HL-60/S4 treated with retinoic acid at 250 ng/mL for 4 days and 3 days (cell line): ENCODE measurements at regions not wholly inside any gene's neighbourhood (a gene's known extent, or its start where the extent isn't known, plus 50 kb on each side); places are given as distances from the start of the nearest gene placed in this dataset.
"Not testable (repeated sequence)": the region's sequence is repeated elsewhere in the genome, so short reads cannot be mapped to it uniquely, and the experiment has no call there.

ENCODE experiments used
- in situ Hi-C: fragments of 300-500 bp; cut with MboI; formaldehyde crosslinking; loops from 2 replicates; pipeline ENCODE4 v1.7.0; 2022; ENCODE audit warnings: low sequenced_read_pairs

GRCh38 chr12:23141335-23141734 is 516.4 kb downstream of the ETNK1 start:
- in situ Hi-C loops, result no loop called here

DNA sequence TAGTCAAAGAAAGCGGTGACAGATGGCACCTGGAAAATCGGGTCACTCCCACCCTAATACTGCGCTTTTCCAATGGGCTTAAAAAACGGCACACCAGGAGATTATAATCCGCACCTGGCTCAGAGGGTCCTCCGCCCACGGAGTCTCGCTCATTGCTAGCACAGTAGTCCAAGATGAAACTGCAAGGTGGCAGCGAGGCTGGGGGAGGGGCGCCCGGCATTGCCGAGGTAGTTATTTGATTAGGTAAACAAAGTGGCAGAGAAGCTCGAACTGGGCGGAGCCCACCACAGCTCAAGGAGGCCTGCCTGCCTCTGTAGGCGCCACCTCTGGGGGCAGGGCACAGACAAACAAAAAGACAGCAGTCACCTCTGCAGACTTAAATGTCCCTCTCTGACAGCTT is 521.1 kb downstream of the ETNK1 start:
- in situ Hi-C loops, result not testable (repeated sequence)

GRCh38 chr12:23168459-23168858 is 543.5 kb downstream of the ETNK1 start:
- in situ Hi-C loops, result no loop called here

GRCh38 chr12:23169012-23169695 is 544.2 kb downstream of the ETNK1 start:
- in situ Hi-C loops, result no loop called here

DNA sequence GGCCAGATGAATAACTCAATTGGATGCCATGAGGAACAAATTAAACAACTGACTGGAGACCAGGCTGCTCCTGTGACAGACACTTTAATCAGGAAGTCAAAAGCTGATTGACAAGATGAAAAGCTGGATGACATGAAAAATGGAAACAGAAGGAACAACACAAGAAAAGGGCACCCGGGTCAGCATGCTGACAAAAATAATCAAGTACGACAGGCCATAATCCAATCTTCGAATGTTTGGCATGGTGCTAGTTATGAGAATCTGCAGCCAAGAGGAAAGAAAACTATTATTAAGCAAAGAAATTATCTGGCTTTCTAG is 544.7 kb downstream of the ETNK1 start:
- in situ Hi-C loops, result no loop called here

- in situ Hi-C loops, result no loop called here
Observed at GRCh38 chr12:23174917-23175316, 549.9 kb downstream of the ETNK1 start.

DNA sequence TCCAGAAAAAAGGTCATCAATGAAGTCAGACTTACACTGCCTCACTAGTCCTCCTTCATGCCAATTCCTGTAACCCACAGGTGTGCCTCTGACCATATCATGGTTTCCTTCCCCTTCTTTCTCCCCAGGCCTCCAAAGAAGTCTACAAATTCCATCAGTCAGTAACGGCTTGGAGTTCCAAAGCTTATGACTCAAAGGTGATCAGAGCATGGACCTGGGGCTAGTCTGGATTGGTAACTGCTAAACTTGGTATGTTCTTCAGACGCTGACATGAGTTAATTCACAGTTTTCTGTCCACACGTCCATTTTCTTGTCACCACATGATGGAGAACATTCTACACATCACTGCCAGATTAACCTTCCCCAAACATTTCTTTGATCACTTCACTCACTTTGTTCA is 560.4 kb downstream of the ETNK1 start:
- in situ Hi-C loops, result no loop called here

DNA sequence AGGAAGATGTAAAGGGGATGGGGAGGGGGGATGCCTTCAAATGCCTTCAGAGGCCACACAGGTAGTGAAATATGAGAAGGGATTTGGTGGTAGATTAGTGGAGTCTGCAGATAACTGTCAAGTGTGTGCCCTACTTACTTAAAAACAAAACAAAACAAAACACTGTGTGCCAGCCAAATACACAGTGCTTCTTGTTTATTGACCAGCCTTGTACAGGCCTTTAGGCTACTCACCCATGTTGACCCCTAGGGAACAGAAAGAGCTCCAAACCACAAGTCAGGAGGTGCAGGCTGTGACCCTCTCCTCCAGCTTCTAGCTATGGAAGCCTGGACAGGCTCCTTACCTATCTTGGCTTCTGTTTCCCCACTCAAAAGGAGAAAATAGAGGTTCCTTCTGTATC is 562.0 kb downstream of the ETNK1 start:
- in situ Hi-C loops, result no loop called here

DNA sequence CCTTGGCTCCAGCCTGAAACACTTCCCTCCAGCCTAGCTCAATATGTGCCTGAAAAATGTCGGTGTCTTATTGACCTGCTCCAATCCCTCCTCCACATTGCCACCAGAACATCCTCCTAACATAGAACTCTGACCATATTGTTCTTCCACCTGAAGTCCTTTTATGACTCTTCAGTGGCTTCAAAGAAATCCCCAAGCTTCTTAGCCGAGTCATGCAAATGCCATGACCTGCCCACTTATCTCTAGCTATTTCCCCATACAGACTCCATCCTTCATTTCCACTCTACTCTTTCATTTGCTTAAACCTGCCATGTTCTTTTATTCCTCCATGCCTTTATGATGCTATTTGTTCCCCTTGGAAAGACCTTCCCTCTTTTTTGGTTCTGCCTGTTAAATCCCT is 568.6 kb downstream of the ETNK1 start:
- in situ Hi-C loops, result no loop called here

DNA sequence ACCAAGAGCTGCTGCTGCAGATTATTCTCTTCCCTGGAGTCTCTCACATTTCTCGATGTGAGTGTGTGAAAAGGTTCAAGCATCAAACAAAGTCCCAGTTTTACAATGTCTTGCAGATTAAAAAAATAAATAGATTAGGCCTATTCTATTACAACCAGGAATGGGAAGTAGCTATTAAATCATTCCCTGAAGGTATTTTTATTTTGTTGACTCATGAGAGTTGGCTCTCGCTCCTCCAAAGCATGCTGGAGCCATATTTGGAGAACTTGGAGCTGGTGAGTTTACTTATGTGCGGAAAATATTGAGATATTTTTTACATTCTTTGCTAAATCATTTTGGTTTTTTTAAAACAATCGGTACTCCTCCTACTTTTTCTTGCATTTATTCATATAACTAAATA is 572.3 kb downstream of the ETNK1 start:
- in situ Hi-C loops, result no loop called here

DNA sequence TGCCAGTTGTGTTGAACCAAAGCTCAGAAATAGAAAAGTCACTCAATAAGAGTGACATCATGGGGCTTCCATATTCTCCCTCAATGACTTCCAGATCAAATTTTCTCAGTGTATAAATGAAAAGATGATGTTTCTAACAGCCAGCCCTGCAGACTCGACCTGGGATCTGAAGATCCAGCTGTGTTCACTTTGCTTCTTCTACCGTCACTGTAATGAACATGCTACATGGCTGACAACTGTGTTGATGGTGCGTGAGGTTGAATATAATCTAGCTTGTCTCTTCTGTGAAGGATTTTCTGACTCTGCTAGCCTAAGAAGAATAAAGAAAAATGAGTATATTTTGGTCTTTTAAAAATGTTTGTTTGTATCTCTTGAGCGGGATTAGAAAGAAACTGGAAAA is 577.8 kb downstream of the ETNK1 start:
- in situ Hi-C loops, result loop anchor here (25.0 kb wide), 1 partner anchor 1585 kb away; no protein-coding TSS in a partner anchor

DNA sequence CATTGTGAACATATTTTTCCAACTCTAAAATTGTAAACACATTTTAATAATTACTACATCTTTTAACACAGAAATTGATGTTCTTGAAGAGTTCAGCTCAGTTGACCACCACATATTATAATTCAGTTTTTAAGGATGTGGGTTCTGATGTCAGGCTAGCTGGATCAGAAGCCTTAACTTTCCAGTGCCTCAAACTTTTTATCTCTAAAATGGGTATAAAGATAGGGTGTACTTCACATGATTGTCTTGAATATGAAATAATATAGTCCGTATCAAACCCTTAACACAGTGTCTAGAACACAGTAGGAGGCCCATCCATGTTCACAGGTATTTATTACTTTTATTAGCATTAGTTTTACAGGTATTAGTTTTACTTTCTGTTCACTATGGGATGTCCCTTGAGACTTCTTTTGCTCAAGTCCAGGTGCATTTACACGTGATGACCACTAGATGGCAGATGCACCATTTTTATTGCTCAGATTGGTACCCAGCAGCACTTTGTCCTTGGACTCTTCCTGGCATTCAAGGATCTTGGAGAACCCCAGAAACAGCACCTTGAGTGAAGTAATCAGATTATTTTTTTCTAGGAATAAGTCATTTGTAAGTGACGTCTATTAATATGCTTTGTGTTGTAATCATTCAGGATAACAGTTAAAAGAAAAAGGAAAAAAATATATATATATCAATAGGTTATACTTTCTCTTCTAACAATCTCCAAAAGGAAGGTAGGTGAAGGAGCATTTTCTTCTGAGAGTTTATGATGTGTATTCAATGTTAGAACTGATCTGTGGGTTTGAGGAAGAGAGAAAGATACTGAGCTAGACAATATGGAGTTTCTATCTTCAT is 580.2 kb downstream of the ETNK1 start:
- in situ Hi-C loops, result loop anchor here (25.0 kb wide), 1 partner anchor 1582 kb away; no protein-coding TSS in a partner anchor

DNA sequence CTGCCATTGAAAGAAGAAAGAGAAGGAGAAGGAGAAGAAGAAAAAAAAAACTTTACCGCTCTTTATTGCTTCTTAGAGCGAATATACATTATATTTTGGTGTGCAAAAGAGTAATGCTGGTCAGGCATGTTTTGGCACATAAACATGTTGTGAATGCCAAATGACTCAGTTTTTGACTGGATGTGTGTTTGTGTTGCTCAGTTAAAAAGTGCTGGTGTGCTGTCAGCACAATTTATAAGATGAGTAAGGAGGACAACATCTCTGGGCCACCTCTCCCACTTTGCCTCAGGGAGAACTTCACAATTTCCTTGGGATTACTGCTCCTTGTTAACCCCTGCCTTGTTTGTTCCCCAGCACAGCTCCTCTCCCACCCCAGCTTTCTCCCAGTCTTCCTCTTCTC is 584.8 kb downstream of the ETNK1 start:
- in situ Hi-C loops, result loop anchor here (25.0 kb wide), 1 partner anchor 1578 kb away; no protein-coding TSS in a partner anchor

DNA sequence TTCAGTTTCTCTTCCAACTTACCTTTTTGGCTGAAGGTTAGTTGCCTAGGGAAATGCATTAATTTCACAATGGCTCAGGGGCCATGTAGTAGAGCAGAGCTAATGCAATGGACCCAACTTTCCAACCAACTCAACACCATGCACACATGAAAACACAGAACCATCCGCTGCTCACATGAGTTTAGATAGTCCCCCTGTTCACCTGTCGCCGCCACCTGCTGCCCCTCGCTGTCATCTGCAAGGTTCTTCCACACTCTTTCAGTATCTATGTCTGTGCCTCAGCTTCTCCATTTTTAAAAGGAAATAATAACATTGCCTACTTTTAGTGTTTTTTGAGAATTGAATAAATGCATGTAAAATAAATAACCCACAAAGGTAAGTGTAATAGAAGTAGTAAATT is 585.6 kb downstream of the ETNK1 start:
- in situ Hi-C loops, result loop anchor here (25.0 kb wide), 1 partner anchor 1577 kb away; no protein-coding TSS in a partner anchor

- in situ Hi-C loops, result loop anchor here (25.0 kb wide), 1 partner anchor 1576 kb away; no protein-coding TSS in a partner anchor
Observed at GRCh38 chr12:23211384-23212320, 586.7 kb downstream of the ETNK1 start.

- in situ Hi-C loops, result loop anchor here (25.0 kb wide), 1 partner anchor 1570 kb away; no protein-coding TSS in a partner anchor
Observed at GRCh38 chr12:23217158-23217557, 592.2 kb downstream of the ETNK1 start.

GRCh38 chr12:23217667-23218066 is 592.7 kb downstream of the ETNK1 start:
- in situ Hi-C loops, result loop anchor here (25.0 kb wide), 1 partner anchor 1570 kb away; no protein-coding TSS in a partner anchor

GRCh38 chr12:23221066-23221465 is 596.1 kb downstream of the ETNK1 start:
- in situ Hi-C loops, result loop anchor here (25.0 kb wide), 1 partner anchor 1566 kb away; no protein-coding TSS in a partner anchor

DNA sequence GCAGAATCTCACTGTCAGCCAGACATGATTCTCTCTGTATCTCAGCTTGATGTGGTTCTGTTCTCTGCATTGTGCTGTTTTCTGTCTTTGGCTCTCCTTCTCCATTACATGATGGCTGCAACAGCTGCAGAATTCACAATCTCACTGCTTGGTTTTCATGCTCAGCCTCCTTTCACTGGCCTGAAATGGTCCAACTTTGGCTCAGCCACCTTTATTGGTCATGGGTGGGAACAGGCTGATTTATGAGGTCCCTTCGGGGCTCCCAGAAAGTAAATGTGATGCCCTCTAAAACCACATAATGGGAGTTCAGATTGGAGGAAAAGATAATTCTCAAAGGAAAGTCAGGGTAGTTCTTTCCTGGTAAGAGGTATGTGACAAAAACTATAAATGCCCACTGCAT is 597.0 kb downstream of the ETNK1 start:
- in situ Hi-C loops, result loop anchor here (25.0 kb wide), 1 partner anchor 1565 kb away; no protein-coding TSS in a partner anchor

DNA sequence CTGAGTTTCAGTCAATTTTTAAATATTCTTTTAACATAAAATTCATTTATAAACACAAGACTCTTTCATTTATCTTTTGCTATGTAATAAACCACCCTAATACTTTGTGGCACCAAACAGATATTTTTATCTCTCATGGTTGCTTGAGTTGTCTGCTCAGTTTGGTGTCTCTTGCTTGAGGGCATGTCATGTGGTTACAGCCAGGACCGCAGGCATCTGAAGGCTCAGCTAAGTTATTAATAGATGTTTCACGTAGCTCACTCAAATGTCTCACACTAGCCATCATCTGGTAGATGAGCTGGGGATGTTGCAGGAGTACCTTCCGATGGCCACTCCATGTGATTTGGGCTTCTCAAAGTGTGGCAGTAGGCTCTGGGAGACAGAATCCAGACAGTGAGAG is 597.8 kb downstream of the ETNK1 start:
- in situ Hi-C loops, result loop anchor here (25.0 kb wide), 1 partner anchor 1564 kb away; no protein-coding TSS in a partner anchor

DNA sequence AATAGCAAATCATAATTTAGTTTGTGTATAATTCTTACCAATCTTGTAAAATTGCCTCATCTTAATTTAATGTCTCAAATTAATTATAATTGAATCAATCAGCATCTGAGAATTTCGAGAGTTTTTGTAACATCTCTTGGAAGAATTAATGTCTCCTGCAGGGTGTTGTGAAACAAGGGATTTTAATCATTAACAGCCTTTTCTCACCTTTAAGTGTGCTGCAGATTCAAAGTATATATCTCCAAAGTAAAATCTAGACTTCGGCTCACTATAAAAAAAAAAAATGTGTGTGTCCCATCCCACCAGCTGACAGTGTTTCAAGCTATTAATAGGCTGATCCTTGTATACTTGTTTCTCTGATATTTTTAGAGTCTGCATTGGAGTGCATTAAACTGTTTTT is 603.1 kb downstream of the ETNK1 start:
- in situ Hi-C loops, result no loop called here
